Ovary (tissue), 3 donors: ENCODE measurements at regions not wholly inside any gene's neighbourhood (a gene's known extent, or its start where the extent isn't known, plus 50 kb on each side); places are given as distances from the start of the nearest gene placed in this dataset.

Experiments used
- CTCF ChIP-seq, 3 donors: fragments of 450-650 bp in 2 of 3; fragments of 200-600 bp in 1 of 3; IDR thresholded peaks; one replicate each; pipeline versions ENCODE4 v1.5.1 to v1.8.0; 2016 to 2022; ENCODE audit warnings: antibody characterized with exemption in 3 of 3, mild to moderate bottlenecking in 1 of 3
- POLR2A ChIP-seq: fragments of 450-650 bp; IDR thresholded peaks from one replicate; pipeline ENCODE4 v1.6.1; 2017; ENCODE audit warnings: antibody characterized with exemption, mild to moderate bottlenecking, moderate library complexity
- donor health status: DM: no; HTN: no; CAD: no.

- TF ChIP-seq CTCF (IDR thresholded peaks at IDR 0.05) (no peak), POLR2A (no peak)
Measured at GRCh38 chr3:3589715-3590130, 209.5 kb upstream of the LRRN1 start.
